T-cell (primary cell): ENCODE measurements at regions not wholly inside any gene's neighbourhood (a gene's known extent, or its start where the extent isn't known, plus 50 kb on each side); places are given as distances from the start of the nearest gene placed in this dataset.

Source experiments
- ATAC-seq, 4 experiments: fragments of 200-7000 bp in 3 of 4; fragments of 150-1000 bp in 1 of 4; cut with Tn5 transposase; replicated peaks in 1 of 4; 1 replicate in 3 of 4; 2 replicates in 1 of 4; pipeline ENCODE4 v1.10.0; 2021; ENCODE audit warnings: moderate library complexity in 3 of 4, mild to moderate bottlenecking in 2 of 4, moderate number of reproducible peaks in 1 of 4
- CTCF ChIA-PET, 2 donors: fragments of 300-600 bp; sonication (Branson Sonifier 250); formaldehyde crosslinking; loops; one replicate each; lab custom pipeline; 2022; ENCODE audit warnings: antibody characterized with exemption in 2 of 2; lab: Charles Lee
- POLR2A ChIA-PET, 2 donors: fragments of 300-600 bp; sonication (Branson Sonifier 250); formaldehyde crosslinking; loops; one replicate each; lab custom pipeline; 2022; ENCODE audit warnings: antibody characterized with exemption in 2 of 2; lab: Charles Lee
- DNase-seq, 35 experiments: peaks; one replicate each; pipeline versions ENCODE4 v3.0.0 to v3.0.0-alpha.2; 2013 to 2023
- H3K27ac ChIP-seq: one replicate; pipeline ENCODE4 v1.5.1; 2013; ENCODE audit warnings: low read length
- H3K27me3 ChIP-seq, 2 experiments: replicated peaks in 1 of 2; 1 replicate in 1 of 2; 2 replicates in 1 of 2; pipeline versions ENCODE4 v1.6.1 to v1.7.0; 2013; ENCODE audit warnings: low read length in 1 of 2, mixed read lengths in 1 of 2; ENCODE audit not compliant: control insufficient read depth in 2 of 2, insufficient read depth in 2 of 2; ENCODE audit errors: extremely low read depth in 1 of 2
- H3K36me3 ChIP-seq, 2 donors: 1 replicate in 1 of 2; 2 replicates in 1 of 2; pipeline versions ENCODE4 v1.6.1 to v1.7.0; 2013; ENCODE audit warnings: low read length in 1 of 2; ENCODE audit not compliant: control insufficient read depth in 2 of 2, insufficient read depth in 1 of 2; ENCODE audit errors: extremely low read depth in 1 of 2
- H3K4me1 ChIP-seq, 2 experiments: 1 replicate in 1 of 2; 2 replicates in 1 of 2; pipeline versions ENCODE4 v1.6.1 to v1.7.0; 2013; ENCODE audit warnings: low read length in 2 of 2, mixed read lengths in 1 of 2; ENCODE audit not compliant: insufficient read depth in 2 of 2, control insufficient read depth in 1 of 2; ENCODE audit errors: extremely low read depth in 1 of 2
- H3K4me3 ChIP-seq, 2 donors: 1 replicate in 1 of 2; 2 replicates in 1 of 2; pipeline versions ENCODE4 v1.5.1 to v1.7.0; 2013; ENCODE audit warnings: mild to moderate bottlenecking in 2 of 2, low read length in 1 of 2, moderate library complexity in 1 of 2; ENCODE audit not compliant: control insufficient read depth in 1 of 2; ENCODE audit errors: extremely low read depth in 1 of 2
- H3K9me3 ChIP-seq: 2 replicates; pipeline ENCODE4 v1.7.0; 2013
- H3K27ac Mint-ChIP-seq, 2 donors: one replicate each; pipeline ENCODE4 v1.8.0; 2020 to 2021; ENCODE audit warnings: mild to moderate bottlenecking in 2 of 2, mixed read lengths in 2 of 2
- H3K27me3 Mint-ChIP-seq, 2 donors: one replicate each; pipeline ENCODE4 v1.8.0; 2021 to 2022; ENCODE audit warnings: mixed read lengths in 2 of 2
- H3K36me3 Mint-ChIP-seq: one replicate; pipeline ENCODE4 v1.8.0; 2021; ENCODE audit warnings: mixed read lengths
- H3K4me1 Mint-ChIP-seq, 3 donors: one replicate each; pipeline ENCODE4 v1.8.0; 2020 to 2022; ENCODE audit warnings: mixed read lengths in 3 of 3, mild to moderate bottlenecking in 1 of 3
- H3K4me3 Mint-ChIP-seq, 3 donors: one replicate each; pipeline ENCODE4 v1.8.0; 2020 to 2022; ENCODE audit warnings: mild to moderate bottlenecking in 3 of 3, mixed read lengths in 3 of 3, moderate library complexity in 3 of 3
- H3K9me3 Mint-ChIP-seq, 3 donors: one replicate each; pipeline ENCODE4 v1.8.0; 2020 to 2022; ENCODE audit warnings: mixed read lengths in 3 of 3
- WGBS: methylation state at CpG from one replicate; pipeline ENCODE4 v1.1.5; 2013; ENCODE audit warnings: missing lambda C conversion rate; ENCODE audit not compliant: insufficient coverage; 5-methylcytosine and 5-hydroxymethylcytosine counted together

GRCh38 chr18:60563082-60563481 is 190.5 kb upstream of the MC4R start:
- H3K27me3 ChIP-seq, result no peaks in the 10 kb centered on the region
- H3K9me3 ChIP-seq, result no peaks in the 10 kb centered on the region
- ChIA-PET POLR2A (no interaction called here), CTCF (no interaction called here)
- no peaks in the 10 kb centered on the region for H3K4me1 ChIP-seq
- no CpG with 5 or more reads among the region's 3 CpGs for WGBS
- no peak for DNase-seq
- ATAC-seq, result no peak
- H3K9me3 Mint-ChIP-seq, result no peaks in the 10 kb centered on the region
- H3K27me3 Mint-ChIP-seq, result no peaks in the 10 kb centered on the region
- no peak overlapping the region for H3K27ac Mint-ChIP-seq
- no peak overlapping the region for H3K4me3 Mint-ChIP-seq
- H3K4me3 ChIP-seq, result no peak overlapping the region
- no peak overlapping the region for H3K27ac ChIP-seq
- H3K36me3 Mint-ChIP-seq, result no peaks in the 10 kb centered on the region
- no peaks in the 10 kb centered on the region for H3K4me1 Mint-ChIP-seq
- no peaks in the 10 kb centered on the region for H3K36me3 ChIP-seq

- H3K27ac Mint-ChIP-seq, result no peak overlapping the region
- no peak overlapping the region for H3K4me3 Mint-ChIP-seq
- POLR2A ChIA-PET, result no interaction called here
- WGBS, result 44% methylated on average over 2 of the region's 3 CpGs
- Histone ChIP-seq H3K27ac (no peak overlapping the region), H3K27me3 (no peaks in the 10 kb centered on the region), H3K4me3 (no peak overlapping the region), H3K36me3 (no peaks in the 10 kb centered on the region), H3K9me3 (no peaks in the 10 kb centered on the region), H3K4me1 (no peaks in the 10 kb centered on the region)
- CTCF ChIA-PET, result no interaction called here
- peaks cover 0 to 4% (median 3%) of the 10 kb centered on the region in 3 donors for H3K9me3 Mint-ChIP-seq
- no peak for ATAC-seq
- no peaks in the 10 kb centered on the region for H3K4me1 Mint-ChIP-seq
- H3K36me3 Mint-ChIP-seq, result no peaks in the 10 kb centered on the region
- DNase-seq, result no peak
- no peaks in the 10 kb centered on the region for H3K27me3 Mint-ChIP-seq
These were observed 195.6 kb upstream of the MC4R start for GRCh38 chr18:60568220-60568619.

GRCh38 chr18:60570172-60570571 is 197.6 kb upstream of the MC4R start:
- no peaks in the 10 kb centered on the region for H3K4me1 Mint-ChIP-seq
- H3K4me1 ChIP-seq, result no peaks in the 10 kb centered on the region
- POLR2A ChIA-PET, result no interaction called here

GRCh38 chr18:60577457-60577856 is 204.9 kb upstream of the MC4R start:
- Mint-ChIP-seq H3K36me3 (no peaks in the 10 kb centered on the region), H3K4me3 (no peak overlapping the region), H3K4me1 (no peaks in the 10 kb centered on the region), H3K27me3 (no peaks in the 10 kb centered on the region), H3K9me3 (peaks cover 9 to 14% (median 12%) of the 10 kb centered on the region in 3 donors), H3K27ac (no peak overlapping the region)
- Histone ChIP-seq H3K36me3 (no peaks in the 10 kb centered on the region), H3K27ac (no peak overlapping the region), H3K9me3 (no peaks in the 10 kb centered on the region), H3K4me1 (no peaks in the 10 kb centered on the region), H3K4me3 (no peak overlapping the region), H3K27me3 (no peaks in the 10 kb centered on the region)
- DNase-seq, result no peak
- no peak for ATAC-seq
- ChIA-PET POLR2A (no interaction called here), CTCF (no interaction called here)
- no CpG with 5 or more reads among the region's 1 CpG for WGBS

More at GRCh38 chr18:60570172-60570571, 197.6 kb upstream of the MC4R start:
- peaks cover 3 to 7% (median 5%) of the 10 kb centered on the region in 3 donors for H3K9me3 Mint-ChIP-seq
- H3K27me3 Mint-ChIP-seq, result no peaks in the 10 kb centered on the region
- no peaks in the 10 kb centered on the region for H3K36me3 Mint-ChIP-seq
- no peak overlapping the region for H3K27ac Mint-ChIP-seq
- H3K27ac ChIP-seq, result no peak overlapping the region
- no peak for DNase-seq
- no peak overlapping the region for H3K4me3 ChIP-seq
- ATAC-seq, result no peak
- no peaks in the 10 kb centered on the region for H3K36me3 ChIP-seq
- no CpG with 5 or more reads among the region's 1 CpG for WGBS
- H3K27me3 ChIP-seq, result no peaks in the 10 kb centered on the region
- no peak overlapping the region for H3K4me3 Mint-ChIP-seq
- CTCF ChIA-PET, result no interaction called here
- no peaks in the 10 kb centered on the region for H3K9me3 ChIP-seq

GRCh38 chr18:60585670-60586069 is 213.1 kb upstream of the MC4R start:
- Mint-ChIP-seq H3K36me3 (no peaks in the 10 kb centered on the region), H3K27ac (no peak overlapping the region), H3K4me1 (no peaks in the 10 kb centered on the region), H3K4me3 (no peak overlapping the region), H3K27me3 (no peaks in the 10 kb centered on the region), H3K9me3 (peaks cover 3 to 12% (median 12%) of the 10 kb centered on the region in 3 donors)
- no peak for DNase-seq
- Histone ChIP-seq H3K9me3 (no peaks in the 10 kb centered on the region), H3K4me1 (no peaks in the 10 kb centered on the region), H3K27ac (no peak overlapping the region), H3K36me3 (no peaks in the 10 kb centered on the region), H3K4me3 (no peak overlapping the region), H3K27me3 (no peaks in the 10 kb centered on the region)
- CTCF ChIA-PET, result no interaction called here
- ATAC-seq, result no peak
- POLR2A ChIA-PET, result no interaction called here

GRCh38 chr18:60593249-60593648 is 220.7 kb upstream of the MC4R start:
- no peak overlapping the region for H3K27ac Mint-ChIP-seq
- H3K4me1 Mint-ChIP-seq, result no peaks in the 10 kb centered on the region
- no peak overlapping the region for H3K27ac ChIP-seq
- H3K27me3 Mint-ChIP-seq, result no peaks in the 10 kb centered on the region
- H3K36me3 ChIP-seq, result no peaks in the 10 kb centered on the region
- DNase-seq (no peak), ATAC-seq (no peak)
- H3K4me1 ChIP-seq, result no peaks in the 10 kb centered on the region
- no peaks in the 10 kb centered on the region for H3K36me3 Mint-ChIP-seq
- 64% methylated on average over 5 of the region's 5 CpGs for WGBS
- H3K9me3 ChIP-seq, result no peaks in the 10 kb centered on the region
- CTCF ChIA-PET, result no interaction called here
- no peak overlapping the region for H3K4me3 ChIP-seq
- peaks cover 4 to 6% (median 5%) of the 10 kb centered on the region in 3 donors for H3K9me3 Mint-ChIP-seq
- POLR2A ChIA-PET, result no interaction called here
- H3K4me3 Mint-ChIP-seq, result no peak overlapping the region
- H3K27me3 ChIP-seq, result no peaks in the 10 kb centered on the region

GRCh38 chr18:60596928-60597327 is 224.4 kb upstream of the MC4R start:
- no peaks in the 10 kb centered on the region for H3K27me3 ChIP-seq
- no CpG with 5 or more reads among the region's 3 CpGs for WGBS
- H3K4me3 Mint-ChIP-seq, result no peak overlapping the region
- no peaks in the 10 kb centered on the region for H3K27me3 Mint-ChIP-seq
- peaks cover 3 to 9% (median 5%) of the 10 kb centered on the region in 3 donors for H3K9me3 Mint-ChIP-seq
- H3K27ac Mint-ChIP-seq, result no peak overlapping the region
- no peaks in the 10 kb centered on the region for H3K36me3 ChIP-seq
- ChIA-PET POLR2A (no interaction called here), CTCF (no interaction called here)
- ATAC-seq (no peak), DNase-seq (no peak)
- H3K36me3 Mint-ChIP-seq, result no peaks in the 10 kb centered on the region
- no peaks in the 10 kb centered on the region for H3K4me1 ChIP-seq
- H3K4me3 ChIP-seq, result no peak overlapping the region
- H3K9me3 ChIP-seq, result no peaks in the 10 kb centered on the region
- H3K27ac ChIP-seq, result no peak overlapping the region
- no peaks in the 10 kb centered on the region for H3K4me1 Mint-ChIP-seq
